Endothelial cell of umbilical vein (primary cell): ENCODE measurements at regions not wholly inside any gene's neighbourhood (a gene's known extent, or its start where the extent isn't known, plus 50 kb on each side); places are given as distances from the start of the nearest gene placed in this dataset.

Source experiments
- BruUV-seq: library from RNA; stranded (reverse); fragments of 400-500 nt; replicated peaks from 2 replicates; lab custom pipeline; 2021; lab: Mats Ljungman, UMichigan
- CTCF ChIA-PET: fragments of 300-600, 350-600 bp; sonication (Branson Sonifier 250); formaldehyde crosslinking; loops from one replicate; lab custom pipeline; 2021; ENCODE audit warnings: antibody characterized with exemption, inconsistent platforms; lab: Charles Lee
- POLR2A ChIA-PET: fragments of 300-600, 350-600 bp; sonication (Branson Sonifier 250); formaldehyde crosslinking; loops from one replicate; lab custom pipeline; 2021; ENCODE audit warnings: antibody characterized with exemption, inconsistent platforms; lab: Charles Lee
- DNase-seq: peaks from one replicate; pipeline ENCODE4 v3.0.0-alpha.2; 2011; ENCODE audit warnings: low read depth, low spot score
- FAIRE-seq: peaks from 2 replicates; lab custom pipeline; 2011; peaks lifted over from hg19 to GRCh38; lab: Jason Lieb, UNC
- H2AFZ ChIP-seq: 2 replicates; pipeline ENCODE4 v1.6.0; 2012; ENCODE audit warnings: low read depth, low read length, control low read depth, inconsistent platforms
- H3K27ac ChIP-seq: 2 replicates; pipeline ENCODE4 v1.5.1; 2011; ENCODE audit warnings: low read depth, mild to moderate bottlenecking, control low read depth, low read length, moderate library complexity; ENCODE audit not compliant: insufficient read depth
- H3K27me3 ChIP-seq, 2 experiments: 2 replicates each; pipeline versions ENCODE4 v1.6.0 to v1.6.1; 2011; ENCODE audit warnings: low read length in 2 of 2, mixed read lengths in 1 of 2; ENCODE audit not compliant: control insufficient read depth in 2 of 2, insufficient read depth in 2 of 2
- H3K36me3 ChIP-seq, 2 experiments: 2 replicates in 1 of 2; 3 replicates in 1 of 2; pipeline ENCODE4 v1.5.1; 2011; ENCODE audit warnings: low read length in 2 of 2, mild to moderate bottlenecking in 1 of 2, moderate library complexity in 1 of 2; ENCODE audit not compliant: control insufficient read depth in 2 of 2, insufficient read depth in 2 of 2; ENCODE audit errors: extremely low read depth in 1 of 2
- H3K4me1 ChIP-seq: 3 replicates; pipeline ENCODE4 v1.5.1; 2011; ENCODE audit warnings: mild to moderate bottlenecking, low read length; ENCODE audit not compliant: control insufficient read depth, insufficient read depth; ENCODE audit errors: extremely low read depth
- H3K4me2 ChIP-seq: 2 replicates; pipeline ENCODE4 v1.6.1; 2011; ENCODE audit warnings: low read length, control low read depth, mixed read lengths; ENCODE audit not compliant: insufficient read depth
- H3K4me3 ChIP-seq, 3 experiments: fragments of 200-600 bp in 1 of 3; sonication (generic), shearing (Covaris generic) in 1 of 3; replicated peaks in 1 of 3; 2 replicates each; pipeline ENCODE4 v1.5.1; 2011 to 2016; ENCODE audit warnings: control low read depth in 3 of 3, low read length in 3 of 3, mild to moderate bottlenecking in 2 of 3, inconsistent platforms in 1 of 3, low read depth in 1 of 3, moderate library complexity in 1 of 3; ENCODE audit not compliant: insufficient read depth in 1 of 3
- H3K79me2 ChIP-seq: 2 replicates; pipeline ENCODE4 v1.6.0; 2012; ENCODE audit warnings: low read length, inconsistent platforms; ENCODE audit not compliant: control insufficient read depth, insufficient read depth
- H3K9ac ChIP-seq: replicated peaks from 2 replicates; pipeline ENCODE3; 2011; ENCODE audit warnings: low read length, control low read depth; ENCODE audit not compliant: insufficient read depth; ENCODE audit errors: extremely low read depth
- H3K9me1 ChIP-seq: replicated peaks from 3 replicates; pipeline ENCODE4 v1.6.0; 2011; ENCODE audit warnings: mild to moderate bottlenecking, low read length; ENCODE audit not compliant: control insufficient read depth, insufficient read depth; ENCODE audit errors: extremely low read depth
- H3K9me3 ChIP-seq: replicated peaks from 2 replicates; pipeline ENCODE4 v1.5.1; 2012; ENCODE audit warnings: low read length, inconsistent platforms; ENCODE audit not compliant: control insufficient read depth, insufficient read depth
- H4K20me1 ChIP-seq: replicated peaks from 2 replicates; pipeline ENCODE3; 2011; ENCODE audit warnings: mild to moderate bottlenecking, low read length; ENCODE audit not compliant: control insufficient read depth, insufficient read depth; ENCODE audit errors: extremely low read depth
- CTCF ChIP-seq, 2 donors: IDR thresholded peaks; 1 replicate in 1 of 2; 2 replicates in 1 of 2; pipeline ENCODE4 v1.5.1; 2011; ENCODE audit warnings: low read length in 2 of 2, mild to moderate bottlenecking in 2 of 2, moderate library complexity in 2 of 2, control low read depth in 1 of 2, inconsistent platforms in 1 of 2, low read depth in 1 of 2; ENCODE audit not compliant: insufficient read depth in 1 of 2; ENCODE audit errors: extremely low read depth in 1 of 2
- EZH2 ChIP-seq: IDR thresholded peaks from 2 replicates; pipeline ENCODE4 v1.6.1; 2012; ENCODE audit warnings: borderline replicate concordance, low read depth, mild to moderate bottlenecking, moderate library complexity, low read length, inconsistent platforms; ENCODE audit not compliant: severe bottlenecking
- FOS ChIP-seq: IDR thresholded peaks from 2 replicates; pipeline ENCODE4 v1.6.1; 2011; ENCODE audit warnings: mild to moderate bottlenecking, low read length, moderate library complexity, borderline replicate concordance; ENCODE audit not compliant: insufficient read depth
- GATA2 ChIP-seq: IDR thresholded peaks from 2 replicates; pipeline ENCODE4 v1.7.0; 2011; ENCODE audit warnings: low read depth, mild to moderate bottlenecking, moderate library complexity, mixed read lengths, low read length; ENCODE audit not compliant: insufficient read length, insufficient read depth
- JUN ChIP-seq: IDR thresholded peaks from 2 replicates; pipeline ENCODE4 v1.6.1; 2011; ENCODE audit warnings: borderline replicate concordance, low read depth; ENCODE audit not compliant: insufficient read length, insufficient read depth
- MAX ChIP-seq: IDR thresholded peaks from 2 replicates; pipeline ENCODE4 v1.6.1; 2011; ENCODE audit not compliant: insufficient read depth, insufficient read length
- MYC ChIP-seq: IDR thresholded peaks from one replicate; pipeline ENCODE4 v1.6.1; 2011; ENCODE audit warnings: mild to moderate bottlenecking, low read depth, low read length
- POLR2A ChIP-seq: IDR thresholded peaks from 2 replicates; pipeline ENCODE4 v1.6.1; 2012; ENCODE audit warnings: low read depth, mild to moderate bottlenecking, control low read depth, low read length
- POLR2AphosphoS5 ChIP-seq: IDR thresholded peaks from 2 replicates; pipeline ENCODE4 v1.6.1; 2012; ENCODE audit warnings: low read depth, mild to moderate bottlenecking, control low read depth, low read length, moderate library complexity; ENCODE audit not compliant: insufficient read depth
- dilution Hi-C: fragments of 300-500 bp; cut with MboI; formaldehyde crosslinking; loops from one replicate; pipeline ENCODE4 v1.15.0; 2019; ENCODE audit warnings: low sequenced_read_pairs; ENCODE audit not compliant: extremely low pct_ligation_motif_present
- intact Hi-C: fragments of 100-400 bp; cut with micrococcal nuclease; formaldehyde crosslinking; loops from one replicate; pipeline ENCODE4 v1.10.0; 2022

GRCh38 chr4:91827914-91828313 is 475.9 kb upstream of the GRID2 start:
- dilution Hi-C loops, result no loop called here

More at GRCh38 chr4:91827914-91828313, 475.9 kb upstream of the GRID2 start:
- intact Hi-C loops, result no loop called here
- no peaks in the 10 kb centered on the region for H4K20me1 ChIP-seq
- H3K36me3 ChIP-seq, result no peaks in the 10 kb centered on the region
- no peaks in the 10 kb centered on the region for H3K27me3 ChIP-seq
- H3K79me2 ChIP-seq, result no peaks in the 10 kb centered on the region
- no peak for DNase-seq
- ChIA-PET CTCF (no interaction called here), POLR2A (no interaction called here)
- H3K9me3 ChIP-seq, result no peaks in the 10 kb centered on the region
- H2AFZ ChIP-seq, result no peak overlapping the region
- H3K9me1 ChIP-seq, result no peaks in the 10 kb centered on the region
- H3K9ac ChIP-seq, result no peak overlapping the region
- no peak for FAIRE-seq
- H3K4me1 ChIP-seq, result no peaks in the 10 kb centered on the region
- TF ChIP-seq POLR2AphosphoS5 (no peak), JUN (no peak), FOS (no peak), MAX (no peak), POLR2A (no peak), EZH2 (no peak), GATA2 (no peak), MYC (no peak), CTCF (IDR thresholded peaks at IDR 0.05; ENCODE audit: extremely low read depth in 1 of 2, insufficient read depth in 1 of 2, low read depth in 1 of 2, low read length in 2 of 2) (no peak)
- no peak overlapping the region for H3K4me2 ChIP-seq
- H3K4me3 ChIP-seq, result no peak overlapping the region
- H3K27ac ChIP-seq, result no peak overlapping the region
- no TSS peak for BruUV-seq
